ENCODE measurements at regions not wholly inside any gene's neighbourhood (a gene's known extent, or its start where the extent isn't known, plus 50 kb on each side); places are given as distances from the start of the nearest gene placed in this dataset.

GRCh38 chr14:23869078-23869719 lies 84.4 kb upstream of the DHRS4 start:
- no peak overlapping the region for H2AK5ac ChIP-seq (ENCODE audit: insufficient read length, low read length)
- no peak overlapping the region for H2AFZ ChIP-seq (ENCODE audit: low read length)
- no peak overlapping the region for H3K4ac ChIP-seq (ENCODE audit: low read depth, low read length)
- no peak overlapping the region for H2BK15ac ChIP-seq (ENCODE audit: low read depth, low read length)
- no peak overlapping the region for H3K27ac Mint-ChIP-seq
- H3K9ac ChIP-seq (ENCODE audit: extremely low read depth, insufficient read length, low read length): no peak overlapping the region
- WGBS (ENCODE audit: extremely low coverage, insufficient read length, low lambda C conversion rate): no CpG with 5 or more reads among the region's 2 CpGs
- no peak overlapping the region for H3K18ac ChIP-seq (ENCODE audit: insufficient read length, low read depth, low read length)
- no peak for TF ChIP-seq CTCF (conservative IDR thresholded peaks at IDR 0.05)
- H2BK20ac ChIP-seq (ENCODE audit: low read depth, low read length, poor library complexity, severe bottlenecking): no peak overlapping the region
- H3K9me3 ChIP-seq (ENCODE audit: control insufficient read depth, low read depth, low read length): peaks cover 6% of the 10 kb centered on the region
- no peaks in the 10 kb centered on the region for H3K4me1 Mint-ChIP-seq
- H4K20me1 ChIP-seq (ENCODE audit: control insufficient read depth, insufficient read depth, insufficient read length): no peaks in the 10 kb centered on the region
- H3K4me2 ChIP-seq (ENCODE audit: insufficient read depth, insufficient read length, low read length): no peak overlapping the region
- H3K27me3 Mint-ChIP-seq (ENCODE audit: low read depth): peaks cover 3% of the 10 kb centered on the region
- no peak overlapping the region for H4K91ac ChIP-seq (ENCODE audit: insufficient read length, low read depth, low read length)
- no peak overlapping the region for H2BK120ac ChIP-seq (ENCODE audit: low read depth, low read length, poor library complexity, severe bottlenecking)
- no peaks in the 10 kb centered on the region for H3K23me2 ChIP-seq (ENCODE audit: insufficient read length, low read depth, low read length, poor library complexity, severe bottlenecking)
- H2BK5ac ChIP-seq (ENCODE audit: insufficient read length, low read length): no peak overlapping the region
- H3K27me3 ChIP-seq (ENCODE audit: insufficient read depth, low read length): no peaks in the 10 kb centered on the region
- no peak overlapping the region for H3K14ac ChIP-seq (ENCODE audit: insufficient read depth, low read length)
- no peaks in the 10 kb centered on the region for H3K79me2 ChIP-seq (ENCODE audit: insufficient read depth, low read length)
- H4K8ac ChIP-seq (replicated peaks; ENCODE audit: insufficient read length, low read depth, low read length): no peak overlapping the region
- no peak overlapping the region for H3K4me3 Mint-ChIP-seq
- DNase-seq: no peak
- H3K27ac ChIP-seq (ENCODE audit: insufficient read length, low read depth, low read length): no peak overlapping the region
- H4K5ac ChIP-seq (ENCODE audit: insufficient read length, low read depth, low read length): no peak overlapping the region
- H3K79me1 ChIP-seq (ENCODE audit: insufficient read depth, low read depth, low read length, poor library complexity, severe bottlenecking): no peaks in the 10 kb centered on the region
- no peak overlapping the region for H2BK12ac ChIP-seq (ENCODE audit: insufficient read length, low read depth, low read length)
- no peaks in the 10 kb centered on the region for H3K4me1 ChIP-seq (ENCODE audit: insufficient read depth, low read length)
- no peak overlapping the region for H3K56ac ChIP-seq (ENCODE audit: insufficient read length, low read depth, low read length)
- no peak overlapping the region for H3K23ac ChIP-seq (ENCODE audit: insufficient read length, low read depth, low read length)
- peaks cover 4 to 90% of the 10 kb centered on the region in 2 experiments; a peak in 4 of 5 replicates for H3K9me3 Mint-ChIP-seq
- peaks cover 0 to 29% (median 7%) of the 10 kb centered on the region in 3 experiments; a peak in 5 of 7 replicates for H3K36me3 Mint-ChIP-seq (ENCODE audit: insufficient read depth in 1 of 3, low read depth in 3 of 3)
- no peak overlapping the region for H3T11ph ChIP-seq (ENCODE audit: low read length)
